NCI-H1417 (cell line): ENCODE measurements at regions not wholly inside any gene's neighbourhood (a gene's known extent, or its start where the extent isn't known, plus 50 kb on each side); places are given as distances from the start of the nearest gene placed in this dataset.

Source experiments
- DNase-seq, 3 experiments: peaks; one replicate each; lab custom pipeline; 2025; lab: John Stamatoyannopoulos, UW

DNA sequence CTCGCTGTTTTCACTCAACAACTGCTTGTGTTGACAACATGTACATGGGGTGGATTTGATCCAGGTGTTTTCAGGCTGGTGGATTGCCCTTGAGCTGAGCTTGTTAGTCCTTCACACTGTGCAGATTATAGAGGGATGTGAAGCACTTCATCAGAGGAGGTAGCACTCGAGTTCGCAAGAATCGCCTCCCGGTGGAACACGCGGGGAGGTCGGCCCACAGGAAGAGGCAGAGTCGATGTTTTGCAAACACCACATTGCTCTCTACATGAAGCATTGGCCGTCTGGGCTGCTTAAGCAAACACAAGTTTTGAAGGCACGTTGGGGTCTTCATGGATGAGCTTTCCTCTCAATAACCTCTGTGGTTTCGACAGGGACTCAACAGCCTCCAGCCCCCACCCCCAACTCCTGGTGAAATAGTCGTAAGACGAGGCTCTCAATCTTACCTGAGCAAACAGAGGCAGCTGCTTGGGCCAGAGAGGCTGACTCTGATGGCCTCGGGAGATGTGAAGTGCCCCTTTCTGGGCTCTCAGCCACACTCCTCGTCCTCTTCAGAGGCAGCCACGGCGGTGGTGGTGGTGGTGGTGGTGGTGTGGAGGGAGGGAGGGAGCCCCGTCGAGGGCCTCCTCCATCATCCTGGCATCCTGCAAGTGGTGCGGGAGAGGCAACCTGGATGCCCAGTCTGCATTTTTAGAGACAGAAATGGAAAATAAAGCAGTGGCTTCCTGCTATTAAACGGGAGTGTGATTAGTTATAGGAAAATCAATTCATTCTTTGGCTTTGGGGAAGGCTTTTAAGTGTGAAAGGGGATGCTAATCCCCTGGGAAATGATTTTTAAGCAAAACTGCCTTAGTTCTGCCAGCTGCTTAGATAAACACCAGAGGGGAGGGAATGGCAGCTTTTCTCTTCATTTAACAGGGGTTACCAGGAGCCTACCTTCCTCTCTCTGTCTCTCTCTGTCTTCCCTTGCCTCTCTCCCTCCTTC lies 552.5 kb upstream of the EEF2KMT start:
- peak in 2 of 3 experiments; percentile 12 to 90 for DNase-seq

DNA sequence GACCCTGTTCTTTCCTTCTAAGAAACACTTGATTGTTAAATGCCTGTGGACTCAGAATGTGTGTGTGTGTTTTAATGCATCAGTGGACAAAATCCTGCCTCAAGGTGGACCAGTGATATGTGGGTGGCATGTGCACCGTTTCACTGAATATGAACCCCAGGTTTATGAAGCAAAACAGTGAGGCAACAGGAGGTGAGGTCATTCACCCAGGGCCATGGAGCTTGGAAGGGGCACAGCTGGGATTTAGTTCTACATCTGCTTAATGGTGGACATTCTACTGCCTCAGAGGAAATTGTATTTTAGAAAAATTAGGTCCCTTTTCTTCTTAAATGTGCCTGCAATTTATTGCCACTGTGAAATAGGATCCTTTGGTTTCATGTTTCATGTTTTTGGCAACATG lies 549.5 kb upstream of the EEF2KMT start:
- DNase-seq = no peak

GRCh38 chr16:5643855-5644531 lies 546.4 kb upstream of the EEF2KMT start:
- DNase-seq = no peak

- peak in 1 of 3 experiments; percentile 3 for DNase-seq
Observed at GRCh38 chr16:5642436-5642835, 544.8 kb upstream of the EEF2KMT start.

- DNase-seq = no peak
Observed at GRCh38 chr16:5642011-5642410, 544.4 kb upstream of the EEF2KMT start.

DNA sequence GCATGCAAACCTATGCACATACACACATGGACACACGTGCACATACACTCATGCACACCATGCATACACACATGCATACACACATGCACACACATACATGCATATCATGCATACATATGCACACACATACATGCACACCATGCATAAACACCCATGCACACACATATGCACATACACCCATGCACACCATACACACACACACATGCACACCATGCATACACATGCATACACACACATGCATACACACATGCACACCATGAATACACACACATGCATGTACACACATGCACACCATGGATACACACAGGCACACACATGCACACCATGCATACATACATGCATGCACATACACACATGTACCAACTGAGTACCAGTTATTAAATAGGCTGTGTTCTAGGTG lies 543.3 kb upstream of the EEF2KMT start:
- DNase-seq = no peak

DNA sequence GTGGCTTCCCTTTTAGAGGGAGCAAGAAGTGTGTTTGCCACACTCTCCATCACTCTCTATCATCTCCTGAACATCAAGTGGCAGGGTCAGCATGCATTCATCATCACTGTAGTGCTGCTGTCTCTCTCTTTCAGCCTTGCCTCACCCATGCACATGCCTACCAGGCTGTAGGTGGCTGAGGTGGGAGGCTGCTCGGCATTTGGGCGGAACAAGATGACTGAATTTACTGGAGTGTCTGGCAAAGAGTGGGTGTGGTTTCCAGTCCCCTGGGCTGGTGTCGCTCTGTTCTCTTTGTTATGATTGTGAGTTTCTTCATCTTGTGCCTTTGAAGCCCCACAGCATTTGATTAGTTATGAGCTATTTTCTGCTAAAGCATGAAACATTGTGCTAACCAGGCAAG lies 541.9 kb upstream of the EEF2KMT start:
- DNase-seq = peak in 1 of 3 experiments; percentile 76

DNA sequence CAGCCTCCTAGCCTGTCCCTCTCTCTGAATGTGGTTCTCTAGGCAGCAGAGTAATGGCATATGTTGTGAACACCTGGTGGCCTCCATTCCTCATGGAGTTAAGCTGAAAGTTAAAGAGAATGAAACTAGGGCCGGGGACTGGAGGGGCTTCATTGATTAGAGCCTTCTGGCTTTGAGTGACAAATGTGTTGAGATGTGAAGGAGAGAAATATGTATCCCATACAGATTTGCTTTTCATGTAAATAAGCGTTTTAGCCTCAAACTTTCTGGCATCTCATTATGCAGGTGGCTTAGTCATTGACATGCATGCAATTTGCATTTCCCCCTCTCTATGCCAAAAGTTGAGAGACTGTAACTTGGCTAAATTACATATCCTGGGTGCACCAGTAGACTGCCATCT lies 537.7 kb upstream of the EEF2KMT start:
- no peak for DNase-seq

GRCh38 chr16:5634666-5635180 lies 537.1 kb upstream of the EEF2KMT start:
- no peak for DNase-seq

DNA sequence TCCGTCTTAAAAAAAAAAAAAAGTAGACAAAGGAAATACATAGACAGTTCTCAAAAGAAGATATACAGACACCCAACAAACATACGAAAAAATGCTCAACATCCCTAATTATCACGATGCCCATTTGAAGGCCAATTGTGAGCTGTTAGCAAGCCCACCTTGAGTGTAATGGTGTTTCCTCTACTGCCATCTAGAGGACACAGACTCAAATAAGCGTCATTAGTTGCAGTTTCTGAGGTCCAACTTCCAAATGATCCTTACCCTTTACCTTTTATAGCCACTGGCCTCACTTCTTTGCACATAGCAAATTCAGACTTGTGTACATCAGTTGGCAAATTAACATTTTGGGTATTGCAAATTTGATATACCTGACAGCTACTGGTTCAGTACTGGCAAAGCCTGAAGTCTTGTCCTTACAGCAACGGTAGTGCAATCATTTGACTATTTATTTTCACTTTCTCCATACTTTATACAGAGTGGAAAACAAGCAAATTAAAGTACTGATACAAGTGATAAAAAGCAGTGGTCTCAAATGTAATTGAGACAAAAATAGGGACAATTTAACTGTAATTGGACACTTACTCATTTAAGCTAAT lies 536.3 kb upstream of the EEF2KMT start:
- DNase-seq = peak in 2 of 3 experiments; percentile 32 to 43

DNA sequence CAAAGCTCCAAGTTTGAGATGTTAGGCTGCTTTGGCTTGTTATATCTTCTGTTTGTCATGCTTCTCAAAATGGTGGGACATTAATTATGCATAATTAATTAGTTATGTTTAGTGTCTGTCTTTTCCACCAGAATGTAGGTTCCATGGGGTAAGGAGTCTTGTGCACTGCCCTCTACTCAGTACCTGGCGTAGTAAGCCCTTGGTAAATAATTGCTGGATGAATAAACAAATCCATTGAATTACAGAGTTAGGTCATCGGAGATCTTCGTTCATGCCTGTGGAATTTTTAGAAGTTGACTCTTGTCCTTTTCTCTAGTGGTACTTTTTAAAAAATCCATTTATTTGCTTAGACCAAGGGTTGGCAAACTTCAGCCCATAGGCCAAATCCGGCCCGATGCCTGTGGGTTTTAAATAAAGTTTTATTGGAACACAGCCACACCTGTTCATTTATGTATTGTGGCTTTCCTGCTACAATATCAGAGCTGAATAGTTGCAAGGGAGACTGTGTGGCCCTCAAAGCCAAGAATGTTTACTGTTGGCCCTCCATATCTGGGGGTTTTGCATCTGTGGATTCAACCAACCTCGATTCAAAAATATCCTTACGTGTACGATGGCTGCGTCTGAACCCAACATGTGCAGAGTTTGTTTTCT lies 524.8 kb upstream of the EEF2KMT start:
- DNase-seq = no peak

- no peak for DNase-seq
Observed at GRCh38 chr16:5621826-5622225, 524.2 kb upstream of the EEF2KMT start.

GRCh38 chr16:5619304-5619703 lies 521.7 kb upstream of the EEF2KMT start:
- no peak for DNase-seq

DNA sequence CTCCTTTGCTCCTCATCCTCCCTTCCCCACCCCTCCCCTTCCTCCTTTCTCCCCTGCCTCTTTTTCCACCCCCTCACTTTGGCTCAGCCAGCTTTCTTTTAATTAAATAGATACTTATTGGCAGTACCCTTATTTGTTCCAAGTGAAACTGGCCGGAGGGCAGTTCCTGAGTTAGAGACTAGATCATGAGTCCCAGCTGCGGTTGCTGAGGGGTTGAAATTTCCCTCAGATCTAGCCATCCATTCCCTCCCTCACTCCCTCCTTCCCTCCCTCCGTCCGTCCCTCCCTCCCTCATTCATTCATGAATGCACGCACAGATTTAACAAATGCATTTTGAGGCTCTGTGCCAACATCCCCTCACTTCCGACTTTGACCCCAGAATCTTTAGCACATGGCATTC lies 519.2 kb upstream of the EEF2KMT start:
- no peak for DNase-seq

- DNase-seq = peak; percentile 20 to 52 (median 45)
Observed at GRCh38 chr16:5615868-5616642, 518.5 kb upstream of the EEF2KMT start.

GRCh38 chr16:5607169-5607568 lies 509.6 kb upstream of the EEF2KMT start:
- DNase-seq = no peak

- no peak for DNase-seq
Observed at GRCh38 chr16:5605404-5605803, 507.8 kb upstream of the EEF2KMT start.

- peak in 1 of 3 experiments; percentile 13 for DNase-seq
Observed at GRCh38 chr16:5604770-5605169, 507.2 kb upstream of the EEF2KMT start.

DNA sequence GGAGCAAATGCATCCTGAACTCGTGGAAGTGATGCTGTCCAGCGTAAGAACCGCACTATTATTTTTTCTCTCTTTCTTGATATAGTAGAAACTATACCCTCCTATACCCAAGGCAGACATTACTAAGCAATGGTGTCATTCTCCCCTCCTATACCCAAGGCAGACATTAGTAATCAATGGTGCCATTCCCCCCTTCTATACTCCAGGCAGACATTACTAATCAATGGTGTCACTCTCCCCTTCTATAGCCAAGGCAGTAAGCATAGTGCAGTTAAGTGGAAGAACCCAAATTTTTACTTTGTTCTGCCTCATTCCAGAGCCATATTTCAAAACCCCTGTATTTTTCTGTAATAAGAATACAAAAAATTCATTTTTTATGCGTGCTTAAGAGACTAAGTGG lies 506.2 kb upstream of the EEF2KMT start:
- no peak for DNase-seq

- no peak for DNase-seq
Observed at GRCh38 chr16:5601957-5602356, 504.4 kb upstream of the EEF2KMT start.

GRCh38 chr16:5598793-5599192 lies 501.2 kb upstream of the EEF2KMT start:
- no peak for DNase-seq
